ENCODE measurements at regions not wholly inside any gene's neighbourhood (a gene's known extent, or its start where the extent isn't known, plus 50 kb on each side); places are given as distances from the start of the nearest gene placed in this dataset.
"Not testable (repeated sequence)": the region's sequence is repeated elsewhere in the genome, so short reads cannot be mapped to it uniquely, and the experiment has no call there.

- no peak for DNase-seq (ENCODE audit: low read depth in 1 of 2, low spot score in 1 of 2)
Observed at GRCh38 chrX:140447150-140447549, 57.7 kb downstream of the SOX3 start.

GRCh38 chrX:140440876-140441275 is 64.0 kb downstream of the SOX3 start:
- no peak for DNase-seq (ENCODE audit: low read depth in 1 of 2, low spot score in 1 of 2)

- no peak for DNase-seq (ENCODE audit: low read depth in 1 of 2, low spot score in 1 of 2)
Observed at GRCh38 chrX:140439476-140439875, 65.4 kb downstream of the SOX3 start.

- no peak for DNase-seq (ENCODE audit: low read depth in 1 of 2, low spot score in 1 of 2)
Observed at GRCh38 chrX:140434347-140434746, 70.5 kb downstream of the SOX3 start.

- DNase-seq (ENCODE audit: low read depth in 1 of 2, low spot score in 1 of 2): no peak
Observed at GRCh38 chrX:140433582-140433981, 71.3 kb downstream of the SOX3 start.

- DNase-seq (ENCODE audit: low read depth in 1 of 2, low spot score in 1 of 2): no peak
Observed at GRCh38 chrX:140432346-140433175, 72.3 kb downstream of the SOX3 start.

GRCh38 chrX:140431521-140431920 is 73.3 kb downstream of the SOX3 start:
- DNase-seq (ENCODE audit: low read depth in 1 of 2, low spot score in 1 of 2): no peak

GRCh38 chrX:140425712-140426395 is 79.0 kb downstream of the SOX3 start:
- DNase-seq (ENCODE audit: low read depth in 1 of 2, low spot score in 1 of 2): no peak

GRCh38 chrX:140422501-140422900 is 82.4 kb downstream of the SOX3 start:
- no peak for DNase-seq (ENCODE audit: low read depth in 1 of 2, low spot score in 1 of 2)

GRCh38 chrX:140402131-140402530 is 102.7 kb downstream of the SOX3 start:
- DNase-seq (ENCODE audit: low read depth in 1 of 2, low spot score in 1 of 2): not testable (repeated sequence)

- not testable (repeated sequence) for DNase-seq (ENCODE audit: low read depth in 1 of 2, low spot score in 1 of 2)
Observed at GRCh38 chrX:140396326-140396725, 108.5 kb downstream of the SOX3 start.

- no peak for DNase-seq (ENCODE audit: low read depth in 1 of 2, low spot score in 1 of 2)
Observed at GRCh38 chrX:140393507-140393906, 111.4 kb downstream of the SOX3 start.

GRCh38 chrX:140391313-140391712 is 113.6 kb downstream of the SOX3 start:
- DNase-seq (ENCODE audit: low read depth in 1 of 2, low spot score in 1 of 2): no peak

GRCh38 chrX:140389331-140389730 is 115.5 kb downstream of the SOX3 start:
- no peak for DNase-seq (ENCODE audit: low read depth in 1 of 2, low spot score in 1 of 2)

- no peak for DNase-seq (ENCODE audit: low read depth in 1 of 2, low spot score in 1 of 2)
Observed at GRCh38 chrX:140362861-140363260, 142.0 kb downstream of the SOX3 start.

- no peak for DNase-seq (ENCODE audit: low read depth in 1 of 2, low spot score in 1 of 2)
Observed at GRCh38 chrX:140360924-140361323, 143.9 kb downstream of the SOX3 start.

GRCh38 chrX:140360284-140360683 is 144.6 kb downstream of the SOX3 start:
- DNase-seq (ENCODE audit: low read depth in 1 of 2, low spot score in 1 of 2): no peak

- DNase-seq (ENCODE audit: low read depth in 1 of 2, low spot score in 1 of 2): no peak
Observed at GRCh38 chrX:140355922-140356321, 148.9 kb downstream of the SOX3 start.

- DNase-seq (ENCODE audit: low read depth in 1 of 2, low spot score in 1 of 2): no peak
Observed at GRCh38 chrX:140355429-140355828, 149.4 kb downstream of the SOX3 start.

- no peak for DNase-seq (ENCODE audit: low read depth in 1 of 2, low spot score in 1 of 2)
Observed at GRCh38 chrX:140354431-140355120, 150.3 kb downstream of the SOX3 start.

GRCh38 chrX:140346729-140347128 is 158.1 kb downstream of the SOX3 start:
- no peak for DNase-seq (ENCODE audit: low read depth in 1 of 2, low spot score in 1 of 2)
